ENCODE measurements at regions not wholly inside any gene's neighbourhood (a gene's known extent, or its start where the extent isn't known, plus 50 kb on each side); places are given as distances from the start of the nearest gene placed in this dataset.
"Not testable (repeated sequence)": the region's sequence is repeated elsewhere in the genome, so short reads cannot be mapped to it uniquely, and the experiment has no call there.

- no peak overlapping the region for H3K27ac ChIP-seq
Measured at GRCh38 chr10:36583690-36584089, 541.7 kb upstream of the ANKRD30A start.

GRCh38 chr10:36581237-36581636 lies 544.2 kb upstream of the ANKRD30A start:
- Histone ChIP-seq H3K27ac (no peak overlapping the region), H3K4me3 (no peak overlapping the region)

More at GRCh38 chr10:36583690-36584089, 541.7 kb upstream of the ANKRD30A start:
- no peak overlapping the region for H3K4me3 ChIP-seq

- H3K4me3 ChIP-seq = no peak overlapping the region
- H3K27ac ChIP-seq = no peak overlapping the region
Measured at GRCh38 chr10:36578306-36578705, 547.1 kb upstream of the ANKRD30A start.

- H3K4me3 ChIP-seq = no peak overlapping the region
- H3K27ac ChIP-seq = no peak overlapping the region
Measured at GRCh38 chr10:36577126-36577525, 548.3 kb upstream of the ANKRD30A start.

GRCh38 chr10:36574207-36574606 lies 551.2 kb upstream of the ANKRD30A start:
- Histone ChIP-seq H3K27ac (no peak overlapping the region), H3K4me3 (no peak overlapping the region)

- Histone ChIP-seq H3K4me3 (no peak overlapping the region), H3K27ac (no peak overlapping the region)
Measured at GRCh38 chr10:36573246-36573645, 552.2 kb upstream of the ANKRD30A start.

GRCh38 chr10:36564433-36564832 lies 561.0 kb upstream of the ANKRD30A start:
- Histone ChIP-seq H3K4me3 (no peak overlapping the region), H3K27ac (no peak overlapping the region)

GRCh38 chr10:36559412-36560400 lies 565.7 kb upstream of the ANKRD30A start:
- H3K4me3 ChIP-seq = no peak overlapping the region
- H3K27ac ChIP-seq = no peak overlapping the region

- Histone ChIP-seq H3K27ac (no peak overlapping the region), H3K4me3 (no peak overlapping the region)
Measured at GRCh38 chr10:36556468-36556867, 568.9 kb upstream of the ANKRD30A start.

- Histone ChIP-seq H3K27ac (no peak overlapping the region), H3K4me3 (no peak overlapping the region)
Measured at GRCh38 chr10:36555036-36555435, 570.4 kb upstream of the ANKRD30A start.

GRCh38 chr10:36547965-36548364 lies 577.4 kb upstream of the ANKRD30A start:
- no peak overlapping the region for H3K27ac ChIP-seq
- H3K4me3 ChIP-seq = no peak overlapping the region

- Histone ChIP-seq H3K27ac (no peak overlapping the region), H3K4me3 (no peak overlapping the region)
Measured at GRCh38 chr10:36542493-36542892, 582.9 kb upstream of the ANKRD30A start.

GRCh38 chr10:36540611-36541010 lies 584.8 kb upstream of the ANKRD30A start:
- H3K27ac ChIP-seq = no peak overlapping the region
- H3K4me3 ChIP-seq = no peak overlapping the region

GRCh38 chr10:36538953-36539586 lies 586.3 kb upstream of the ANKRD30A start:
- H3K27ac ChIP-seq = no peak overlapping the region
- no peak overlapping the region for H3K4me3 ChIP-seq

GRCh38 chr10:36534471-36535002 lies 590.9 kb upstream of the ANKRD30A start:
- H3K27ac ChIP-seq = no peak overlapping the region

GRCh38 chr10:36533861-36534260 lies 591.5 kb upstream of the ANKRD30A start:
- no peak overlapping the region for H3K27ac ChIP-seq
- H3K4me3 ChIP-seq = no peak overlapping the region

More at GRCh38 chr10:36534471-36535002, 590.9 kb upstream of the ANKRD30A start:
- no peak overlapping the region for H3K4me3 ChIP-seq

GRCh38 chr10:36533316-36533715 lies 592.1 kb upstream of the ANKRD30A start:
- H3K27ac ChIP-seq = no peak overlapping the region

GRCh38 chr10:36531621-36532020 lies 593.8 kb upstream of the ANKRD30A start:
- no peak overlapping the region for H3K4me3 ChIP-seq
- no peak overlapping the region for H3K27ac ChIP-seq

More at GRCh38 chr10:36533316-36533715, 592.1 kb upstream of the ANKRD30A start:
- no peak overlapping the region for H3K4me3 ChIP-seq

GRCh38 chr10:36526033-36526432 lies 599.4 kb upstream of the ANKRD30A start:
- Histone ChIP-seq H3K27ac (no peak overlapping the region), H3K4me3 (no peak overlapping the region)

GRCh38 chr10:36524126-36524525 lies 601.3 kb upstream of the ANKRD30A start:
- H3K27ac ChIP-seq, H3K4me3 ChIP-seq: not testable (repeated sequence)

- no peak overlapping the region for H3K4me3 ChIP-seq
Measured at GRCh38 chr10:36519909-36520308, 605.5 kb upstream of the ANKRD30A start.

More at GRCh38 chr10:36519909-36520308, 605.5 kb upstream of the ANKRD30A start:
- H3K27ac ChIP-seq = no peak overlapping the region

All from skin epidermis (tissue), 12 donors.